HEK293 (cell line): ENCODE measurements at regions not wholly inside any gene's neighbourhood (a gene's known extent, or its start where the extent isn't known, plus 50 kb on each side); places are given as distances from the start of the nearest gene placed in this dataset.

Experiments used
- CTCF ChIA-PET: fragments of 350-600 bp; formaldehyde crosslinking; extraction: SDS; loops from one replicate; lab custom pipeline; 2021; ENCODE audit warnings: antibody characterized with exemption; lab: Yijun Ruan, JAX
- POLR2A ChIA-PET: fragments of 300-600 bp; formaldehyde crosslinking; extraction: SDS; loops from one replicate; lab custom pipeline; 2020; ENCODE audit warnings: antibody characterized with exemption, inconsistent platforms; lab: Yijun Ruan, JAX
- H3K27ac ChIP-seq: fragments of 200-500 bp; sonication (Bioruptor generic); 2 replicates; pipeline ENCODE4 v1.5.1; 2014; ENCODE audit warnings: low read depth, low read length, control low read depth, inconsistent platforms; ENCODE audit errors: extremely low read depth
- H3K36me3 ChIP-seq, 2 experiments: fragments of 200-500 bp in 1 of 2; sonication (Bioruptor generic) in 1 of 2; 1 replicate in 1 of 2; 2 replicates in 1 of 2; pipeline ENCODE4 v1.5.1; 2014 to 2017; ENCODE audit warnings: inconsistent platforms in 2 of 2, low read length in 2 of 2; ENCODE audit not compliant: control insufficient read depth in 2 of 2, insufficient read depth in 1 of 2
- H3K4me1 ChIP-seq: fragments of 200-500 bp; sonication (Bioruptor generic); 2 replicates; pipeline ENCODE4 v1.5.1; 2014; ENCODE audit warnings: mild to moderate bottlenecking, low read length, inconsistent platforms; ENCODE audit not compliant: control insufficient read depth, insufficient read depth
- H3K4me3 ChIP-seq: 2 replicates; pipeline ENCODE4 v1.5.1; 2011; ENCODE audit warnings: low read depth, mild to moderate bottlenecking, control low read depth, low read length, moderate library complexity
- H3K9me3 ChIP-seq: fragments of 200-500 bp; sonication (Bioruptor generic); 2 replicates; pipeline ENCODE4 v1.5.1; 2014; ENCODE audit warnings: low read depth, low read length, inconsistent platforms; ENCODE audit not compliant: control insufficient read depth, insufficient read depth
- REPIN1 ChIP-seq: fragments of 450-650 bp; formaldehyde crosslinking; IDR thresholded peaks from 2 replicates; pipeline ENCODE4 v1.5.1; 2017; ENCODE audit warnings: missing biosample characterization, missing genetic modification characterization, low read depth
- SCRT1 ChIP-seq: fragments of 450-650 bp; formaldehyde crosslinking; IDR thresholded peaks from 2 replicates; pipeline ENCODE4 v1.5.1; 2016; ENCODE audit warnings: missing biosample characterization, missing genetic modification characterization, borderline replicate concordance
- SETDB1 ChIP-seq: IDR thresholded peaks from one replicate; pipeline ENCODE4 v1.6.1; 2017; ENCODE audit warnings: mild to moderate bottlenecking, low read length, moderate library complexity, mixed read lengths; ENCODE audit not compliant: insufficient read length
- ZNF133 ChIP-seq: fragments of 450-650 bp; formaldehyde crosslinking; IDR thresholded peaks from 2 replicates; pipeline ENCODE4 v1.5.1; 2016; ENCODE audit warnings: missing biosample characterization, missing genetic modification characterization
- ZNF155 ChIP-seq: fragments of 450-650 bp; formaldehyde crosslinking; IDR thresholded peaks from 2 replicates; pipeline ENCODE4 v1.5.1; 2016; ENCODE audit warnings: missing biosample characterization, missing genetic modification characterization
- ZNF157 ChIP-seq: fragments of 450-650 bp; formaldehyde crosslinking; IDR thresholded peaks from 2 replicates; pipeline ENCODE4 v1.5.1; 2016; ENCODE audit warnings: missing biosample characterization, missing genetic modification characterization
- ZNF175 ChIP-seq: fragments of 450-650 bp; formaldehyde crosslinking; IDR thresholded peaks from 2 replicates; pipeline ENCODE4 v1.5.1; 2016; ENCODE audit warnings: missing biosample characterization, missing genetic modification characterization
- ZNF2 ChIP-seq: fragments of 450-650 bp; formaldehyde crosslinking; IDR thresholded peaks from 2 replicates; pipeline ENCODE4 v1.5.1; 2016; ENCODE audit warnings: missing biosample characterization, missing genetic modification characterization
- ZNF366 ChIP-seq: fragments of 450-650 bp; formaldehyde crosslinking; conservative IDR thresholded peaks from 2 replicates; pipeline ENCODE4 v1.5.1; 2016; ENCODE audit warnings: missing biosample characterization, missing genetic modification characterization
- ZNF544 ChIP-seq: fragments of 450-650 bp; formaldehyde crosslinking; IDR thresholded peaks from 2 replicates; pipeline ENCODE4 v1.5.0; 2017; ENCODE audit warnings: missing biosample characterization, missing genetic modification characterization
- ZNF560 ChIP-seq: fragments of 450-650 bp; formaldehyde crosslinking; IDR thresholded peaks from 2 replicates; pipeline ENCODE4 v1.5.1; 2017; ENCODE audit warnings: missing biosample characterization, missing genetic modification characterization, borderline replicate concordance
- ZNF585B ChIP-seq: fragments of 450-650 bp; formaldehyde crosslinking; IDR thresholded peaks from 2 replicates; pipeline ENCODE4 v1.5.1; 2016; ENCODE audit warnings: missing biosample characterization, missing genetic modification characterization
- ZNF785 ChIP-seq: fragments of 450-650 bp; formaldehyde crosslinking; IDR thresholded peaks from 2 replicates; pipeline ENCODE4 v1.5.1; 2016; ENCODE audit warnings: missing biosample characterization, missing genetic modification characterization
- ZSCAN16 ChIP-seq: fragments of 450-650 bp; formaldehyde crosslinking; IDR thresholded peaks from 2 replicates; pipeline ENCODE4 v1.5.1; 2016; ENCODE audit warnings: missing biosample characterization, missing genetic modification characterization
- TF ChIP-seq, protein P1 (sequence below): fragments of 450-650 bp; formaldehyde crosslinking; IDR thresholded peaks from 2 replicates; pipeline ENCODE4 v1.5.1; 2016; ENCODE audit warnings: missing biosample characterization, missing genetic modification characterization, borderline replicate concordance
- TF ChIP-seq, protein P2 (sequence below): fragments of 450-650 bp; formaldehyde crosslinking; IDR thresholded peaks from 2 replicates; pipeline ENCODE4 v1.5.1; 2016; ENCODE audit warnings: missing biosample characterization, missing genetic modification characterization
- TF ChIP-seq, protein P3 (sequence below): fragments of 450-650 bp; formaldehyde crosslinking; IDR thresholded peaks from 2 replicates; pipeline ENCODE4 v1.5.1; 2016; ENCODE audit warnings: missing biosample characterization, missing genetic modification characterization
- TF ChIP-seq, protein P4 (sequence below): fragments of 450-650 bp; formaldehyde crosslinking; IDR thresholded peaks from 2 replicates; pipeline ENCODE4 v1.5.1; 2016; ENCODE audit warnings: missing biosample characterization, missing genetic modification characterization
- TF ChIP-seq, protein P5 (sequence below): fragments of 450-650 bp; formaldehyde crosslinking; IDR thresholded peaks from 2 replicates; pipeline ENCODE4 v1.5.1; 2016; ENCODE audit warnings: missing biosample characterization, missing genetic modification characterization, low read depth

DNA sequence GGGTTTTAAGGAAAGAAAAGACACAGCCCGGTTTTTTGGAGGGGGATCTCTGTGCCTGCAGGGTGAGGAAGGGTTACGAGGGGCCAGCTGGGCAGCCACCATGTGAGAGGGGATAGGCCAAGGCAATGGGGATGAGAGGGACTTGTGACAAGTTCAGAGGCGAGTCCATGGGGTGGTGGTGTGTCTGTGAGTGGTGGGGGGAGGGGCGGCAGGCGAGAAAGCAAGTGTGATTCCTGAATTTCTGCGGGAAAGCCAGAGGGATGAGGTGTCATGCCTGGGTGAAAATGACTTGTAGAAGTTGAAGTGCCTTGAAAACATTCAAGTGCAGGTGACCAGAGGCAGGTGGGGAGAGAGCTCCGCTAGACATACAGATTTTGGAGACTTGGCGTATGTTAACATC lies 61.0 kb upstream of the RNF32 start:
- ChIA-PET CTCF (no interaction called here), POLR2A (no interaction called here)
- no peak overlapping the region for H3K4me3 ChIP-seq

DNA sequence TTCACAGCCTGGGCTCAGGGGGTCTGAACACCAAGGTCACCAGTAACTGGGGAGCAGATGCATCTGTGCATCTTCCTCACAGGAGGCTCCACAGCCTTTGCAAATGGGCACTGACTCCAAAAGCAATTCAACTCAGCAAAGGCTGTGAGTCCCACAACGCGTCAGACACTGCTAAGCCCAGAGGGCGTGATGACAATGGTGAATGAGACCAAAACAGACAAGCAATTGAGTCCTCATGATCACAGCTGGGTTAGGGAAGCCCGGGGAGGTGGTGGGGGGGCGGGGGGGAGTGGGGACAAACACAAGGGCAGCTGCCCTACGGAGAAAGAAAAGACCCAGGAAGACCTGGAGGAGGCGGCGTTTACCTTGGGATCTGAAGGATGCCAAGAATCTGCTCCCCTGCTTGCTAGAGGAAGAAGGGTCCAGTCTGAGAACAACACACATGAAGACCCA lies 61.6 kb upstream of the RNF32 start:
- CTCF ChIA-PET: no interaction called here
- Histone ChIP-seq H3K36me3 (no peaks in the 10 kb centered on the region), H3K27ac (no peak overlapping the region), H3K4me1 (no peaks in the 10 kb centered on the region), H3K4me3 (no peak overlapping the region), H3K9me3 (no peaks in the 10 kb centered on the region)
- POLR2A ChIA-PET: no interaction called here
- TF ChIP-seq, protein P1, sequence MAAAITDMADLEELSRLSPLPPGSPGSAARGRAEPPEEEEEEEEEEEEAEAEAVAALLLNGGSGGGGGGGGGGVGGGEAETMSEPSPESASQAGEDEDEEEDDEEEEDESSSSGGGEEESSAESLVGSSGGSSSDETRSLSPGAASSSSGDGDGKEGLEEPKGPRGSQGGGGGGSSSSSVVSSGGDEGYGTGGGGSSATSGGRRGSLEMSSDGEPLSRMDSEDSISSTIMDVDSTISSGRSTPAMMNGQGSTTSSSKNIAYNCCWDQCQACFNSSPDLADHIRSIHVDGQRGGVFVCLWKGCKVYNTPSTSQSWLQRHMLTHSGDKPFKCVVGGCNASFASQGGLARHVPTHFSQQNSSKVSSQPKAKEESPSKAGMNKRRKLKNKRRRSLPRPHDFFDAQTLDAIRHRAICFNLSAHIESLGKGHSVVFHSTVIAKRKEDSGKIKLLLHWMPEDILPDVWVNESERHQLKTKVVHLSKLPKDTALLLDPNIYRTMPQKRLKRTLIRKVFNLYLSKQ (tag by site-specific recombination): no peak
- TF ChIP-seq ZNF585B (no peak), ZNF544 (no peak), SCRT1 (no peak), ZNF155 (tag by site-specific recombination) (no peak), ZNF157 (tag by site-specific recombination) (no peak)
- TF ChIP-seq, protein P2, sequence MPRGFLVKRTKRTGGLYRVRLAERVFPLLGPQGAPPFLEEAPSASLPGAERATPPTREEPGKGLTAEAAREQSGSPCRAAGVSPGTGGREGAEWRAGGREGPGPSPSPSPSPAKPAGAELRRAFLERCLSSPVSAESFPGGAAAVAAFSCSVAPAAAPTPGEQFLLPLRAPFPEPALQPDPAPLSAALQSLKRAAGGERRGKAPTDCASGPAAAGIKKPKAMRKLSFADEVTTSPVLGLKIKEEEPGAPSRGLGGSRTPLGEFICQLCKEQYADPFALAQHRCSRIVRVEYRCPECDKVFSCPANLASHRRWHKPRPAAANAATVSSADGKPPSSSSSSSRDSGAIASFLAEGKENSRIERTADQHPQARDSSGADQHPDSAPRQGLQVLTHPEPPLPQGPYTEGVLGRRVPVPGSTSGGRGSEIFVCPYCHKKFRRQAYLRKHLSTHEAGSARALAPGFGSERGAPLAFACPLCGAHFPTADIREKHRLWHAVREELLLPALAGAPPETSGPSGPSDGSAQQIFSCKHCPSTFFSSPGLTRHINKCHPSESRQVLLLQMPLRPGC (tag by site-specific recombination): no peak
- TF ChIP-seq, protein P3, sequence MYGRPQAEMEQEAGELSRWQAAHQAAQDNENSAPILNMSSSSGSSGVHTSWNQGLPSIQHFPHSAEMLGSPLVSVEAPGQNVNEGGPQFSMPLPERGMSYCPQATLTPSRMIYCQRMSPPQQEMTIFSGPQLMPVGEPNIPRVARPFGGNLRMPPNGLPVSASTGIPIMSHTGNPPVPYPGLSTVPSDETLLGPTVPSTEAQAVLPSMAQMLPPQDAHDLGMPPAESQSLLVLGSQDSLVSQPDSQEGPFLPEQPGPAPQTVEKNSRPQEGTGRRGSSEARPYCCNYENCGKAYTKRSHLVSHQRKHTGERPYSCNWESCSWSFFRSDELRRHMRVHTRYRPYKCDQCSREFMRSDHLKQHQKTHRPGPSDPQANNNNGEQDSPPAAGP: no peak

More for the DNA sequence above, 61.0 kb upstream of the RNF32 start:
- TF ChIP-seq ZNF175 (no peak), ZNF133 (no peak), ZNF560 (tag by site-specific recombination) (no peak), REPIN1 (tag by site-specific recombination) (no peak)
- TF ChIP-seq, protein P4, sequence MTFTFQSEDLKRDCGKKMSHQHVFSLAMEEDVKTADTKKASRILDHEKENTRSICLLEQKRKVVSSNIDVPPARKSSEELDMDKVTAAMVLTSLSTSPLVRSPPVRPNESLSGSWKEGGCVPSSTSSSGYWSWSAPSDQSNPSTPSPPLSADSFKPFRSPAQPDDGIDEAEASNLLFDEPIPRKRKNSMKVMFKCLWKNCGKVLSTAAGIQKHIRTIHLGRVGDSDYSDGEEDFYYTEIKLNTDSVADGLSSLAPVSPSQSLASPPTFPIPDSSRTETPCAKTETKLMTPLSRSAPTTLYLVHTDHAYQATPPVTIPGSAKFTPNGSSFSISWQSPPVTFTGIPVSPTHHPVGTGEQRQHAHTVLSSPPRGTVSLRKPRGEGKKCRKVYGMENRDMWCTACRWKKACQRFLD: no peak
- TF ChIP-seq, protein P5, sequence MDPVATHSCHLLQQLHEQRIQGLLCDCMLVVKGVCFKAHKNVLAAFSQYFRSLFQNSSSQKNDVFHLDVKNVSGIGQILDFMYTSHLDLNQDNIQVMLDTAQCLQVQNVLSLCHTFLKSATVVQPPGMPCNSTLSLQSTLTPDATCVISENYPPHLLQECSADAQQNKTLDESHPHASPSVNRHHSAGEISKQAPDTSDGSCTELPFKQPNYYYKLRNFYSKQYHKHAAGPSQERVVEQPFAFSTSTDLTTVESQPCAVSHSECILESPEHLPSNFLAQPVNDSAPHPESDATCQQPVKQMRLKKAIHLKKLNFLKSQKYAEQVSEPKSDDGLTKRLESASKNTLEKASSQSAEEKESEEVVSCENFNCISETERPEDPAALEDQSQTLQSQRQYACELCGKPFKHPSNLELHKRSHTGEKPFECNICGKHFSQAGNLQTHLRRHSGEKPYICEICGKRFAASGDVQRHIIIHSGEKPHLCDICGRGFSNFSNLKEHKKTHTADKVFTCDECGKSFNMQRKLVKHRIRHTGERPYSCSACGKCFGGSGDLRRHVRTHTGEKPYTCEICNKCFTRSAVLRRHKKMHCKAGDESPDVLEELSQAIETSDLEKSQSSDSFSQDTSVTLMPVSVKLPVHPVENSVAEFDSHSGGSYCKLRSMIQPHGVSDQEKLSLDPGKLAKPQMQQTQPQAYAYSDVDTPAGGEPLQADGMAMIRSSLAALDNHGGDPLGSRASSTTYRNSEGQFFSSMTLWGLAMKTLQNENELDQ (tag by site-specific recombination): no peak
- TF ChIP-seq, all 188 proteins: peak for 0
- Histone ChIP-seq H3K4me1 (no peaks in the 10 kb centered on the region), H3K36me3 (no peaks in the 10 kb centered on the region), H3K27ac (no peak overlapping the region), H3K9me3 (no peaks in the 10 kb centered on the region)

DNA sequence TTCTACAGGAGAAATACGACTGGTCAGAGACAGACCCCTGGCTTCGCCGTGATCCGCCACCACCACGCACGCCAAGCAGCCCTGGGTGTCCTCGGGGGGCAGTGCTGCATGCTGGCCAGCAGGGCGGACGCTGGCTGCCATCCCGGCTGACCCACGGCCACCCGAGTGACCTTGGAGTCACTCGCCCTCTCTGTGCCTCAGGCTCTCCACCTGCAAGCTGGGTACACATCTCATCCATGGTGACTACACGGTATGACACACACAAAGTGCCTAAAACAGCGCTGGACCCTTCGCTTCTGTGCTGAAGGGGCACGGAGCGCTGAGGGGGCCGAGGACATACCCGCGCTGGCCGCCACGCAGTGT lies 62.0 kb upstream of the RNF32 start:
- TF ChIP-seq ZNF2 (tag by site-specific recombination) (no peak), SETDB1 (no peak), ZNF785 (tag by site-specific recombination) (no peak), ZNF366 (tag by site-specific recombination) (no peak), ZSCAN16 (tag by site-specific recombination) (no peak)
- TF ChIP-seq, protein P4: no peak
- ChIA-PET POLR2A (no interaction called here), CTCF (no interaction called here)
- no peak overlapping the region for H3K27ac ChIP-seq
- no peaks in the 10 kb centered on the region for H3K9me3 ChIP-seq
- H3K4me3 ChIP-seq: no peak overlapping the region
- H3K4me1 ChIP-seq: no peaks in the 10 kb centered on the region
- H3K36me3 ChIP-seq: no peaks in the 10 kb centered on the region
